Iris pigment epithelial cell (primary cell): ENCODE measurements at regions not wholly inside any gene's neighbourhood (a gene's known extent, or its start where the extent isn't known, plus 50 kb on each side); places are given as distances from the start of the nearest gene placed in this dataset.

Experiments used
- DNase-seq: peaks from one replicate; pipeline ENCODE4 v3.0.0-alpha.2; 2011; ENCODE audit warnings: low read depth

DNA sequence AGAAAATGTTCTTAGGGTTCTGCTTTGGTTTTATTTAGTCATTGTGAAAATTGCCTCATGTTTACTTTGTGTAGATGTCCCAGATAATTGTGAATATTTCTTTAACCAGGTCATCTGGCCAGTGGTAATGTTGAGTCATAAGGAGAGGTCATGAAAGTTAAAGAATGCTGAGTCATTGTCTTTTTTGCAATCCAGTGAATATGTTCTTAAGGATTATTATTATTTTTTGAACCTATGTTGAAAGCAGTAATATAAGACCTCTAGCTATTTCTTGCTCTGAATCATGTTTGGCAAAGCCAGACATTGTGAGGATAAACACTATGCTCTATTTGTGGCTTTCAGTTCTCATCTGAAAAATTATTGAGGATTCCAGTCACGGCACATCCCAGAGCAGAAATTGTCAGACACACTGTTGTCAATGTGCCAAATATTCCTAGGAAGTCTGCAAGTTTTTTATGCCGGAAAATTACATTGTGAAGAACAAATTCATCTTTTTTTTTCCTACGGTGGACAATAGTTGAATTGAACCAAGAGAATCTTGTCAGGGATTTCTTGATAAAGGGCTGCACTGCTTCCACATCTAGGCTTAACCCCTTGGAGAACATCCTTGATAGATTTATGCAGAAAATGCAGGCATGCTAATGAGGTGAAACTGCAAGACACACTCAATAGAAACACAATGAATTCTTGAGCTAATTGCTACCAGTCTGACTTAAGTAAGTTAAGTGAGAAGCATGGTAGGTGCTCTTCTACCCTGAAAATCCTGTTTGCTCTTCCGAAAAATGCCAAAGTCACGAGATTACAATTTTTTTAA, 369.6 kb downstream of the ATP23 start:
- DNase-seq: peak; percentile 99

DNA sequence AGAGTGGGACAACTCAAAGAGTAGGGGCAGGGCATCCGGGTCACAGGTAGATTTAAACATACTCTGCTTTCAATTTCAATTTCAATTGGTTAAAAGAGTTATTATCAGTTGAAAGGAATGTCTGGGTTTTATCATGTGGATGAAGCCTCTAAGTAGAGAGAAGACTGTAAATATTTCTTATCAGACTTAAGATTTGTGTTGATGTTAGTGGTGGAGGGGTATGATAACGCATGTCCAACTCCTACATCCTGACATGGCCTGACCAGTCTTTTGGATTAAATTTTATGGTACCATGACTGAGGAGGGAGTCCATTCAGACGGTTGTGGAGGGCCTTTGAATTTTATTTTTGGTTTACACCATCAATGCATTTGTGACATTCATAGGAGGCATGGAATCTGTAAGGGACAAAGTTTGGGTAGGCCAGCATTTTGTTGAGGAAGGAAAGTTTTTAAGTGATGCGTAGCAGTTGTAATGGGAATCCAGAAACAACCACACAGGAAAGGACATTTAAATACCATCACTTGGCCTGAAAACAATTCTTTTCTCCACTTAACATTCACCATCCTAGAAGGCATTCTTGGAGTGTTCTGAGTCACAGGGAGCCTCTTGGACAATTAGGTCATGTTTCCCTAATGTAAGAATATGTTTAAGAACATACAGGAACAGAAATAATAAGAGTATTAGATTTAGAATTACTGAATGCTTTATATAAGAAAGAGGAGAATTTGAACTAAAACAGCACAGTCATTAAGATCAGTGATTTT, 371.9 kb downstream of the ATP23 start:
- DNase-seq: peak; percentile 89

DNA sequence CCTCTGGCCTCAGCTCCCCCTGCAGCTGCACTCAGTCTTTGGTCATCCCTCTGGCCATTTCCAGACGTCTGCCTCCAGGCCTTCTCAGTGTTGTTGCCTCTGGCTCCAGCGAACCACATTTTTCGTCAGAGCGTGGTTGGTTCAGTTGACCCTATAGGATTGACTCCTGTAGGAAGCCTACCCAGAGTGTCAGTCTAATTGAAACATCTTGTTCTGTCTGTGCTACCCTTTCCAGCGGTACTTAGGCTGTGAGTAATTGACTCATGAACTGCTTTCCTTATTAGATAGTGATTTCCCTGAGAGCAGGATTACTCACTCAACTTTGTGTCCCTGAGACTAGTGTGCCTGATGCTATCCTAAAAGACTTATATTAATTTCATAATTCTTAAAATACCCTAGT, 373.2 kb downstream of the ATP23 start:
- DNase-seq: peak; percentile 94

DNA sequence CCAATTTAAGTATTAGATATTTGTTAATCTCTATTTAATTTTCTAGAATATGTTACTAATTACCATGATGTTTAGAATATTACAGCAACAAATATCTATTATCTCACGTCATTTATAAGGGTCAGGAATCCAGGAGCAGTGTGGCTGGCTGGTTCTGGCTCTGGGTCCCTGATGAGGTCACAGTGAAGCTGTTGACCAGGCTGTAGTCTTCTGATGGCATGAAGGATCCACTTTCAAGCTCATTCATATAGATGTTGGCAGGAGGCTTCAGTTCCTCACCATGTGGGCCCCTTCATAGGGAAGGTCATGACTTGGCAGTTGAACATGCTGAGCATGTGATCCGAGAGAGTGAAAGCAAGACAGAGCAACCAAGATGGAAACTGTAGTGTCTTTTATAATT, 375.6 kb downstream of the ATP23 start:
- no peak for DNase-seq

DNA sequence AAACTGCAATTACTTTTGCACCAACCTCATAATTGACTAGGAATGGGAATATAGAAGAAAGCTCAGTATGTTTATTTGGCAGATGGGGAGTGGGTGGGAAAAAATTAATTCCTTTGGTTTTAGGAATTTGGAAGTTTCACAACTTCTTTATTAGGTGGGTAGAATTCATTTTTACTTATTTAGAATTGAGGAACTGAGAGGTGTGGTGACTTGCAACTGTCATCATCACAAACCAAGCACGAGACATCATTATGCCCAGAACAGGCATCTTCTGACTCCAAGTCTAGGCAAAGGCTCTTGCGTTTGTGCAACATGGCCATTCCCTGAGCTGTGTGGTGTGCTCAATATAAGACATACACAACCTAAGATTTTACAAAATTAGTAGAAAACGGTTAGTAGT, 380.0 kb downstream of the ATP23 start:
- DNase-seq: no peak

DNA sequence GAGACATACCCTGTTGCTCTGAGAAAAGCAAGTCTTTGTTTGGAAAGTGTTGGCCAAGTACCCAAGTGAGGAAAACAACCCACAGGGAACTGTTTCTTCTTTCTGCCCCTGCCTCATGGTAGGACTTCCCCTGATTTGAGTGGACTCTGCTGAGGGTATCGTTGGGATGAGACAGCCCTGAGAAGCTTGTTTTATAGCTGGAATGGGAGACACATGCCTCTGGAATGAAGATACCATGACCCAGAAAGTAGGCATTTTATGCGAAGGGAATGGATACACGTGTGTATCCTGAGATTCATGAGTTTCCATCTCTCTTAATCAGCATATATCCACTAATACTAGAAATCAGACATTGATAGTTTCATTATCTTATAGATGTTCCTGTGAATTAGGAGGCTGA, 382.3 kb downstream of the ATP23 start:
- DNase-seq: no peak

DNA sequence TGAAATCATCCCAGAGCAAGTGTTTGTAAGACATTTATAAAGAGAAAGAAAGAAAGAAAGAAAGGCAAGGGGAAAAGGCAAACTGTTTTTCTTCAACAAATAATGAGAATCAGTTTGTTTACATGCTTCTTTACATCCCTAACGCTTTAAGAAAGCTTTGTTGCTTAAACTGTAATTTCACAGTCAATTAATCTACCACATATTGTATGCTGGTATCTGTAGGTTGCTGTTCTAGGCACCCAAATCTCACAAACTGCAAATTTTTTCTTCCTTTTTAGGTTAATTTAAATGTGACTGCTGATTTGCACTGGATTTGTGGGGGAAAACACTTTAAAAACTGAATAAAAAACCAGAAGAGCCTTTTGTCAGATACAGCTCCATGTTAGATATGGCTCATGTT, 384.2 kb downstream of the ATP23 start:
- no peak for DNase-seq

DNA sequence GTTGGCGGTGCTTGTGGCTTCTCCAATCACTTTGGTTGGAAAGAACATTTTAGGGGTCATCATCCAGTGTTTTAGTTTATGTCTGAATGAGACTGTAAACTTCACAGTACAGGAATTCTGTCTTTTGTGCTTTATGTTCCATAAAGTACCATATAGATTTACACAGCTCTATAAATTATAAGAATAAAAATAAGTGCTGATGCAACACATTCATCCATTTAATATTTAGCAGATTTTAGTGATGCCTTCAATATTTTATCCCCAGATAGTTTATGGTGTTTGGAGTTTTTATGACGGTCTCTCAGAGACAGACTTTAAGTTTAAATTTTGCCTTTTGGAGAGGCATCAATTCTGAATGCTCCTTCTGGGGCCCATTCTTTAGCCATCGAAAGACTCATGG, 385.2 kb downstream of the ATP23 start:
- DNase-seq: no peak

DNA sequence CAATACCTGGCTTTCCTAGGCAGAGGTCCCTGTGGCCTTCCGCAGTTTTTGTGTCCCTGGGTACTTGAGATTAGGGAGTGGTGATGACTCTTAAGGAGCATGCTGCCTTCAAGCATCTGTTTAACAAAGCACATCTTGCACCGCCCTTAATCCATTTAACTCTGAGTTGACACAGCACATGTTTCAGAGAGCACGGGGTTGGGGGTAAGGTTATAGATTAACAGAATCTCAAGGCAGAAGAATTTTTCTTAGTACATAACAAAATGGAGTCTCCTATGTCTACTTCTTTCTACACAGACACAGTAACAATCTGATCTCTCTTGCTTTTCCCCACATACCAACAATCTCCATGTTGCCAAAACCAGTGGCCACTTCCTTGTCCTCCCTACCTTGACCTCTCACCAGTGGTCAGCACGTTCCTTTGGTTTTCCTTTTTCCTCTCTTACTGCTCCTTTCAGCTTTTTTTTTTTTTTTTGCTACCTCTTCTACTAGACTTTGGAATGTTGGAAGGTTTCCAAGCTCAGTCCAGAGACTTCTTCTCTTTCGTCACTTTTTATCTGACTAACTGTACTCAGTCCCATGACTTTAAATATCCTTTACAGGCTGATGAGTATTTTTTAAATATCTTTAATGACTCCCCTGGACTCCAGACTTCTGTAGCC, 395.3 kb downstream of the ATP23 start:
- peak; percentile 95 for DNase-seq

DNA sequence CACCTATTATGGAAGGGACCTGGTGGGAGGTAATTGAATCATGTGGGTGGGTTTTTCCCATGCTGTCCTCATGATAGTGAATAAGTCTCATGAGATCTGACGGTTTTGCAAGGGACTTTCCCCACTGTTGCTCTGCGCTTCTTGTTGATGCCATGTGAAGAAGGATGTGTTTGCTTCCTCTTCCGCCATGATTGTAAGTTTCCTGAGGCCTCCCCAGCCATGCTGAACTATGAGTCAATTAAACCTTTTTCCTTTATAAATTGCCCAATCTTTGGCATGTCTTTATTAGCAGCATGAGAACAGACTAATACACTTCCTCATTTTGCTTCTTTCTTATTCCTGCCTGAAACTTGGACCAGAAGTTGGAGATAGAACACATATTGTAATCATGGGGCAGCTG, 396.2 kb downstream of the ATP23 start:
- peak; percentile 58 for DNase-seq

DNA sequence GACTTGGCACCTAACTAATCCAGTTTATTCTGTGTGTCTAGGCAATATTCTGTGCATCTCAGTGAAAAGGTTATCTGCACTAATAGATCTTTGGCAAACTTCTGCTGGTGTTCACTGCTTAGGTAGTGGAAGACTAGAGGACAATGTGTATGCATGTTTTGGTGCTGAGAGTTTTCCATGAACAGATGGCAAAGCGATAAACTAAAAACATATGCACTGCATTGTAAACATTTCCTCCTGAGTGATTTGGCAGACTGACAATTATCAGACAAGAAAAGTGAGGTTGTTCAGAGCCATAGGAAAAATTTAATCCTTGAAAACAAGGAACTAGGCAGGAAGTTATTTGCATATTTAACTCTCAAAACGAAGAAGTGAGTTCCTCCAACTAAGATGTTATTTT, 400.4 kb downstream of the ATP23 start:
- peak; percentile 86 for DNase-seq

DNA sequence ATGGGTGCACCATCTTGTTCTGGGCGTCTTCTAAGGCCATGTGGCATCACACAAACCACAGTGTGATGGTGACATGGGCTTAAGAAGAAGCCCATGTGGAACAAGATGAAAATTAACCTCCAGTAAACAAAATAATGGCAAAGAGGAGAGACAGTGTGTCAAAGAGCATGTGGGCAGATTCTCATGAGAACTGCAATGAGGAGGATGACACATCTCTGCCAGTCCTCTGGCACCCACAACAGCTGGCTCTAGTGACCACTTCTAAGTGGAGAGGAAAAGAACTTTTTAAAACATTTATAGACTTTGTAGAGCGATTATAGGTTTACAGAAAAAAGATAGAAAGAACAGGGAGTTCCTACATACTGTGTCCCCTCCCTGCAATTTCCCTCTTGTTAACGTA, 401.4 kb downstream of the ATP23 start:
- DNase-seq: no peak

DNA sequence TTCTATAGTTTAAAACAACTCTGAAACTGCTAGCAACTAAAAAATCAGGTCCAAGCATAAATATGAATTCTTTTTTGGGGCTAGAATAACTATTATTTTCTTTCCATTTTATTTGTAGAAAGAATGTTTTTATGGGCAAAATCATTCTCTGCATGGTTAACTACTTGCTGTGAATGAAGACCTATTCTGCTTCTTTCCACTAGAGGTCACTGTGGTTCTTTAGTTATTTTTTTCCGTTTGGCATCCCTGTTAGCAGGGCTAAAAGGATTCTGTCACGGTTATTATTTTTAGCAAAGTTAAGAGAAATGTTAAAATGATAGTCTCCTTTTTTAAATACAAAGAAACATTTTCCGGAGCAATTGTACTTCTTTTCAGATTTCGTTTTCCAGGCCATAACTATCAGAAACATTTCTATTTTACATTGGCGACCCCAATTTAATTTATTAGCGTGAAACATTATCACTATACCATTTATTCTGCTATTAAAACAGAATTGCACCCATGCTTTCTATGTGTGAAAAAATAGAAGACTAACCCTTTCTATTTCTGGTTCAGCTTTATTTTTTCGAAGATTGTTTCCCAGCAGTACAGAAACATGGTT, 404.8 kb downstream of the ATP23 start:
- peak; percentile 54 for DNase-seq

DNA sequence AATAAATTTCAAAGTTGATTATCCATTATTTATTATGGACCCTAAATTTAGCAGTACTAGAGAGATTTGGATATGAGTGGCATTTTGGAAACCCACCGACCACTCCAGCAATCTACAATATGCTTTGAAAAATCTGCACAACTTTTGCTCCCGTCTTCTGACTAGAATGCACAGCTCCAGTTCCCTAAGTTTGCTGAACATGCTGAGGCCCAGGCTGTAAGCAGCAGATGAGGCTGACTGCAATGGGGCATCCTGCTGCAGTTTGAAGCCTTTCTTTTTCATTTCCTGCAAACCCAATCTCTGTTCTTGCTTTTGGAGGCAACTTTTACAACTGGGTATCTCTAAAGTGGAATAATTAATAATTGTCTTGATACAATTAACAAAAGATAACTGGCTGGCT, 405.8 kb downstream of the ATP23 start:
- no peak for DNase-seq

DNA sequence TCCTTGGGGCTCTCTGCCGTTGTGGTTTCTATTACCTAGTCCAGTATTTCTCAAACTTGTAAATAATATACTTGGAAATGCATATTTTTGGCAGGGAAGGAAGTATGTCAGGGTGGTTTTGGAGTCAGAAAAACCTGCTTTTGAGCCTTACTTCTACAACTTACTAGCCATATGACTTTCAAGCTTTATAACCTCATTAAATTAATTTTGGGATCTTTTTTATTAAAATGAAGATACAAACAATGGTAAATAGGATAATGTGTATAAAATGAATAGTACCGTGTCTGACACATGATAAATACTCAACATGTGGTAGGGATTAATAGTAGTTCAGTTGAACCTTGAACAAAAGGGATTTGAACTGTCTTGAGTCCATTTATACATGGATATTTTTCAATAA, 406.3 kb downstream of the ATP23 start:
- no peak for DNase-seq

DNA sequence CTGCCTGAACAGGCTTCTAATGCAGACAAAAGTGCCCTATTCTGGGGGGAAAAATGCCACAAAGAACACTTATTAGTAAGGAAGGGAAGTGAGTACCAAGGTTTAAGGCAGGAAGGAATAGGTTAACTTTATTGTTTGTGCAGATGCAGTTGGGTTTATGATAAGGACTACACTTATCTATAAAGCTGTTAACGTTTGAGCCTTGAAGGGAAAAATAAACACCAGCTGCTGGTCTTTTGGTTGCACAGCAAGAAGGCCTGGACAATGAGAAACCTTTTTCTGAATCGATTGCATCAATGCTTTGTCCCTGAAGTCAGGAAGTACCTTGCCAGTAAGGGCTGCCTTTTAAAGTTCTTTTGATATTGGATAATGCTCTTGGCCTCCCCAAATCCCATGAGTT, 407.8 kb downstream of the ATP23 start:
- DNase-seq: no peak

DNA sequence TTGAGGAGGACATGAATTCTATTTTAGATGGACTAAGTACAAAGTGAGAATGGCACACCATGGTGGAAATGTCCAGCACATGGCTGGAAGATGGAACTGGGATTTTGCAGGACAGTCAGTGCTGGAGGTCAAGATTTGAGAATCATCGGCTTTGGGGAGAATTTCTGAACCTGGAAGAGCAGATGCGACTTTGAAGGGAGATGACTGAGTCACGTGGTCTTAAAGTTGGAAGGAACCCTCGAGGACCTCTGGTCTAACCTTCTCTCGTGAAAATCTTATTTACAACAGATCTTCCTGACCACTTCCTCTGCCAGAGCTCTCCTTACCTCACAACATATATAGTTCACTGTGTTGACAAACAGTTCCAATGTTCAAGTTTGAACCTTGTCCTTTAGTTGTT, 415.4 kb downstream of the ATP23 start:
- DNase-seq: no peak

DNA sequence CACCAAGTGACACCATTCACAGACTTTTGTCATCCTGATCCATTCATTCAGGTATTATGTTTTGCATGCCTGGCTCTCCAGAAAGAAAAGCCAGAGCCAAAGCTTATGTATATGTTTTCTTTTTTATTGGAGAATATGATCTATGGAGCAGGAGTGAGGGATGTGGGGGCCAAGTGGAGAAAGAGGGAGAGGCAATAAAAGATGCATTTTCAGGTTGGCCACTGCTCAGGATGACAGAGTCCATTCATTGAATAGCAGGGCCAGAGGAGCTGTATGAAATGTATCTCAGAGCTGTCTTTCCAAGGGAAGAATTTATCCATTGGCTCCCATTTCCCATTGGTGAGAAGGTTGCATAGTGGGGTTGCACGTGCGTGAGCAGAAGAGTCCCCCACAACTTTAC, 416.1 kb downstream of the ATP23 start:
- no peak for DNase-seq

DNA sequence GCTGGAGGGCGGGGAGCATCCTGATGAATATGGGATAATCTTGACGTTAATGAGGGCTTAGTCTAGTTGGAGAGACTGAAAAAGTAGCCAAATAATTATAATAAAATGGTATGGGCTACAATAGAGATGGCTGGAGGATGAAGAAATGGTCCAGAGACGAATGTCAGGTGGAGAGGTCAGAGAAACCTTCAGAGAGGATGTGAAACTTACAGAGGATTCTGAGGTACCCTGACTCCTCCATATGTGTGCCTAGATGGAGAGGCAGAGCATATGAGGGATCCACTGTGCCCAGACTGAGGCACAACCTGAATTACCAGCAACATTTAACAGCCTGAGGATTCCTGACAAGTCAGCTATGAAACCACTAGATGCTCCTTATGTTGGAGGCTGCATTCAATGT, 417.0 kb downstream of the ATP23 start:
- no peak for DNase-seq

DNA sequence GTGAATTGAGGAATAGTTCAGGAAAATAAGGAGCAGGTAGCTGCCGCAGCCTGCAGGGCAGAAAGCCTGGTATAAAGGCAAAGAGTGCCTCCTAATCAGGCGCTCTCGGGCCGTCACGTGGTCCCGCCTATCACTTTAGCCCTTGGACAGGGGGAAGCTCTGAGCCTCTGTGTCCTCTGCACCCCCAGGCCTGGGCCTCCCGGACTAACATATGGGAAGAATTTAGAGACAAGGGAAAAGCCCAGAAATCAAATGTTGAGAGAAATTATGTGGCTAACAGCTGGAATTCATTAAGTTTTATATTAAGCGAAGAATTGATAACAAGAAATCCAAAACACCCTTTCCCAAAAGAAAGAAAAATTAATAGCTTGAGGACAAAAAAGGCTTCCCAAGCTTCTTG, 417.7 kb downstream of the ATP23 start:
- DNase-seq: no peak

DNA sequence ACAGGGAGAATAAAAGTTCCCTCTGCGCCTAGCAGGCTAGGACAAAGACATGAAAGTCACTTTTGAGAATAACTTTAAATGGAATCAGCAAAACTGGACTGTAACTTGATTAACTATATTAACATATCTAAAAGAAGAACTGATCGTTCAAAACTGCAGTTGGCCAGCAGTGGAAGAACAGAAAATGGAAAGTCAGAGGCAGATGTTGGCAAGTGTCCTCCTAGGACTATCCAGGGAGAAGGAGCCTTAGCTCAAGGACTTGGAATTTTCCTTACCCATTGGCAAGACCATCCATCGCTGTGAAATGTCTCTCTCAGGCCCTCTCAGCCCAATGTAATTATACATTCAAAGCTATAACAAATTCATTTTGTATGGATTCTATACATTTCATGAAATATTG, 419.7 kb downstream of the ATP23 start:
- DNase-seq: no peak

DNA sequence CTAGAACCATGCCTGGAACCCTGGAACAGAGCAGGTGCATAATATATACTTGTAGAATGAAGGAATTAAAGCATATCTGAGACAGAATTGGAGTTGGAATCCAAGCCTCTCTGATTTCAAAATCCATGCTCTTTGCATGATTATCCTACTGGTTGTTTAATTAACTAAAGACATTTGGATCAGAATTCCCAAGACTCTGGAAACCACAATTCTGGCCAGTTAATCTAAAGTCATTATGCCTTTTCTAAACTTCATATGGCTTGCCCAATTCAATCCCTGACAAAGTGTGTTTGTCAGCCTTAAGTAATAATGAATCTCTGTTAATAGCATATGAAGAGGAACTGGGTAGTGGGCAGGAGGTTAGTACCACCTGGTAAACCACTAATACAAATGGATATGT, 422.6 kb downstream of the ATP23 start:
- DNase-seq: no peak
